KMS-11 (cell line): ENCODE measurements at regions not wholly inside any gene's neighbourhood (a gene's known extent, or its start where the extent isn't known, plus 50 kb on each side); places are given as distances from the start of the nearest gene placed in this dataset.

Source experiments
- H2AFZ ChIP-seq: fragments of 200-600 bp; sonication (generic); 2 replicates; pipeline ENCODE4 v1.6.1; 2016; ENCODE audit warnings: antibody characterized with exemption, mixed run types, low read depth
- H3K27ac ChIP-seq: fragments of 200-600 bp; sonication (generic); 2 replicates; pipeline ENCODE4 v1.6.1; 2016; ENCODE audit warnings: mild to moderate bottlenecking, mixed run types
- H3K27me3 ChIP-seq: fragments of 200-600 bp; sonication (generic); 2 replicates; pipeline ENCODE4 v1.6.1; 2017; ENCODE audit warnings: mild to moderate bottlenecking, low read depth, mixed run types, moderate library complexity; ENCODE audit not compliant: insufficient read depth
- H3K36me3 ChIP-seq: fragments of 200-600 bp; sonication (generic); 2 replicates; pipeline ENCODE4 v1.6.1; 2017; ENCODE audit warnings: mild to moderate bottlenecking, mixed run types; ENCODE audit not compliant: insufficient read depth
- H3K4me1 ChIP-seq: fragments of 200-600 bp; sonication (generic); 2 replicates; pipeline ENCODE4 v1.6.1; 2016; ENCODE audit warnings: mild to moderate bottlenecking, low read depth, mixed run types; ENCODE audit not compliant: poor library complexity, severe bottlenecking
- H3K4me2 ChIP-seq: fragments of 200-600 bp; sonication (generic); 2 replicates; pipeline ENCODE4 v1.7.0; 2016; ENCODE audit warnings: mild to moderate bottlenecking, mixed run types
- H3K4me3 ChIP-seq: fragments of 200-600 bp; sonication (generic); IDR thresholded peaks from 2 replicates; pipeline ENCODE4 v1.6.1; 2017; ENCODE audit warnings: low read depth, low read length, mixed read lengths; ENCODE audit not compliant: insufficient read depth
- H3K79me2 ChIP-seq: fragments of 200-600 bp; sonication (generic); 2 replicates; pipeline ENCODE4 v1.6.1; 2016; ENCODE audit warnings: low read depth, mixed run types; ENCODE audit not compliant: insufficient read depth
- H3K9ac ChIP-seq: fragments of 200-600 bp; sonication (generic); 2 replicates; pipeline ENCODE4 v1.6.1; 2016; ENCODE audit warnings: mild to moderate bottlenecking, mixed run types
- H4K20me1 ChIP-seq: fragments of 200-600 bp; sonication (generic); 2 replicates; pipeline ENCODE4 v1.6.1; 2016; ENCODE audit warnings: mild to moderate bottlenecking, mixed run types; ENCODE audit not compliant: insufficient read depth
- TF ChIP-seq, protein P1 (sequence below): fragments of 200-600 bp; sonication (generic); conservative IDR thresholded peaks from 2 replicates; pipeline ENCODE4 v1.6.1; 2017; ENCODE audit warnings: low read depth, mild to moderate bottlenecking, antibody characterized with exemption, low read length, moderate library complexity, mixed read lengths

DNA sequence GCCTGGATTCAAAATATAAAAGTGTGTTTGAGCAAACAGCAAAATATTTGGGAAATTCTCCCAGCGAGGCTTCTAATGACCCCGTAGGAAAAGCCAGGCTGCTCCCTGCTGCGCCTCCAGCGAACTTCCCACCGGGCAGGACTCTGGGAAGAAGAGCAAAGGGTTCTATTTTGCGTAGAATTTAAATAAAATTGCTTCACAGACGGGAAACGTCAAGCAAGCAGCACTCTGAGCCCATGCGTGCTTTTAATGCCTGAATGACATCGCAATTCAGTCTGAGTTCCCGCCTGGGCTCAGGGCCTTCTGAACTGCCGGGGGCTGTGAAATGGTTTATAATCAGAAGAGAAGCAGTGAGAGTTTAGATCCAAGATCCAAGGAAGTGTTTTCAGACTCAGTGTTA is 775.1 kb downstream of the BRD1 start:
- Histone ChIP-seq H3K79me2 (no peaks in the 10 kb centered on the region), H2AFZ (no peak overlapping the region), H3K4me2 (no peak overlapping the region), H3K9ac (no peak overlapping the region), H3K4me1 (no peaks in the 10 kb centered on the region), H3K36me3 (no peaks in the 10 kb centered on the region), H3K27me3 (no peaks in the 10 kb centered on the region; the same call in 1 of the 2 replicates), H4K20me1 (no peaks in the 10 kb centered on the region), H3K27ac (no peak overlapping the region), H3K4me3 (no peak overlapping the region)
- TF ChIP-seq, protein P1, sequence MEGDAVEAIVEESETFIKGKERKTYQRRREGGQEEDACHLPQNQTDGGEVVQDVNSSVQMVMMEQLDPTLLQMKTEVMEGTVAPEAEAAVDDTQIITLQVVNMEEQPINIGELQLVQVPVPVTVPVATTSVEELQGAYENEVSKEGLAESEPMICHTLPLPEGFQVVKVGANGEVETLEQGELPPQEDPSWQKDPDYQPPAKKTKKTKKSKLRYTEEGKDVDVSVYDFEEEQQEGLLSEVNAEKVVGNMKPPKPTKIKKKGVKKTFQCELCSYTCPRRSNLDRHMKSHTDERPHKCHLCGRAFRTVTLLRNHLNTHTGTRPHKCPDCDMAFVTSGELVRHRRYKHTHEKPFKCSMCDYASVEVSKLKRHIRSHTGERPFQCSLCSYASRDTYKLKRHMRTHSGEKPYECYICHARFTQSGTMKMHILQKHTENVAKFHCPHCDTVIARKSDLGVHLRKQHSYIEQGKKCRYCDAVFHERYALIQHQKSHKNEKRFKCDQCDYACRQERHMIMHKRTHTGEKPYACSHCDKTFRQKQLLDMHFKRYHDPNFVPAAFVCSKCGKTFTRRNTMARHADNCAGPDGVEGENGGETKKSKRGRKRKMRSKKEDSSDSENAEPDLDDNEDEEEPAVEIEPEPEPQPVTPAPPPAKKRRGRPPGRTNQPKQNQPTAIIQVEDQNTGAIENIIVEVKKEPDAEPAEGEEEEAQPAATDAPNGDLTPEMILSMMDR: no peak

DNA sequence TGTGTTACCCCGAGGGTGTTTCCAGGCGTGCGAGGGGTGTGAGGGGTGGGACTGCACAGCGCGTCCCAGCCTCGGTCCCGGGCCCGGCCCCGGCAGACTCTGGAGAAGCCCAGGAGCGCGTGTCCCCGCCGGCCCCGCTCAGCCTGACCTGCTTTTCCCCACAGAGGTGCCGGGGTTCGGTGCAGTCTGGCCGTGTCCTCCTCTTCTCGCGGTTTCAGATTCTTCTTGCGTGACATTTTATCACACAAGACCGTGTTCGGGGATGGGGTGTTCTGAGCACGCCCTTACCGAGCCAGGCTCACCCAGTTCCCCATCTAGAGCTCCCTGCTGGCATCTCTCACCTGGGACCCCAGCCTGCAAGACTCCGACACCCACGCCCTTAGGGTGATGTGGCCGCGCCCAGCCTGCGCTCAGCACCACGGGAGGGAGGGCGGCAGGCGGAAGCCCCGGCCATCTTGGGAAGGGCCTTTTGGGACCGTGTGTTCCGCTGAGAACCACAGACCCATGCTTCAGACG is 775.6 kb downstream of the BRD1 start:
- no peaks in the 10 kb centered on the region for H3K79me2 ChIP-seq
- H4K20me1 ChIP-seq: no peaks in the 10 kb centered on the region
- no peak overlapping the region for H3K27ac ChIP-seq
- H3K4me3 ChIP-seq: no peak overlapping the region
- TF ChIP-seq, protein P1: no peak
- no peak overlapping the region for H3K9ac ChIP-seq
- H3K4me2 ChIP-seq: no peak overlapping the region
- no peaks in the 10 kb centered on the region for H3K36me3 ChIP-seq
- no peak overlapping the region for H2AFZ ChIP-seq
- no peaks in the 10 kb centered on the region; the same call in 1 of the 2 replicates for H3K27me3 ChIP-seq
- H3K4me1 ChIP-seq: no peaks in the 10 kb centered on the region

GRCh38 chr22:49051491-49052022 is 776.1 kb downstream of the BRD1 start:
- Histone ChIP-seq H3K27ac (no peak overlapping the region), H3K4me3 (no peak overlapping the region), H3K36me3 (no peaks in the 10 kb centered on the region), H3K4me1 (no peaks in the 10 kb centered on the region), H3K79me2 (no peaks in the 10 kb centered on the region), H4K20me1 (no peaks in the 10 kb centered on the region), H3K27me3 (no peaks in the 10 kb centered on the region; the same call in 1 of the 2 replicates), H2AFZ (no peak overlapping the region), H3K4me2 (no peak overlapping the region), H3K9ac (no peak overlapping the region)
- TF ChIP-seq, protein P1: no peak

GRCh38 chr22:49049691-49050090 is 778.0 kb downstream of the BRD1 start:
- TF ChIP-seq, protein P1: no peak
- H3K4me3 ChIP-seq: no peak overlapping the region
- no peaks in the 10 kb centered on the region; the same call in 1 of the 2 replicates for H3K27me3 ChIP-seq
- no peak overlapping the region for H3K27ac ChIP-seq
- no peaks in the 10 kb centered on the region for H3K4me1 ChIP-seq
- no peak overlapping the region for H2AFZ ChIP-seq
- no peaks in the 10 kb centered on the region for H4K20me1 ChIP-seq
- H3K9ac ChIP-seq: no peak overlapping the region
- no peaks in the 10 kb centered on the region for H3K36me3 ChIP-seq
- no peak overlapping the region for H3K4me2 ChIP-seq
- H3K79me2 ChIP-seq: no peaks in the 10 kb centered on the region
